GM18867 (cell line): ENCODE measurements at regions not wholly inside any gene's neighbourhood (a gene's known extent, or its start where the extent isn't known, plus 50 kb on each side); places are given as distances from the start of the nearest gene placed in this dataset.

Source experiments
- ATAC-seq: cut with Tn5 transposase; IDR thresholded peaks from one replicate; pipeline ENCODE4 v1.9.1; 2021; ENCODE audit warnings: mild to moderate bottlenecking, moderate library complexity; ENCODE audit not compliant: unreplicated experiment

DNA sequence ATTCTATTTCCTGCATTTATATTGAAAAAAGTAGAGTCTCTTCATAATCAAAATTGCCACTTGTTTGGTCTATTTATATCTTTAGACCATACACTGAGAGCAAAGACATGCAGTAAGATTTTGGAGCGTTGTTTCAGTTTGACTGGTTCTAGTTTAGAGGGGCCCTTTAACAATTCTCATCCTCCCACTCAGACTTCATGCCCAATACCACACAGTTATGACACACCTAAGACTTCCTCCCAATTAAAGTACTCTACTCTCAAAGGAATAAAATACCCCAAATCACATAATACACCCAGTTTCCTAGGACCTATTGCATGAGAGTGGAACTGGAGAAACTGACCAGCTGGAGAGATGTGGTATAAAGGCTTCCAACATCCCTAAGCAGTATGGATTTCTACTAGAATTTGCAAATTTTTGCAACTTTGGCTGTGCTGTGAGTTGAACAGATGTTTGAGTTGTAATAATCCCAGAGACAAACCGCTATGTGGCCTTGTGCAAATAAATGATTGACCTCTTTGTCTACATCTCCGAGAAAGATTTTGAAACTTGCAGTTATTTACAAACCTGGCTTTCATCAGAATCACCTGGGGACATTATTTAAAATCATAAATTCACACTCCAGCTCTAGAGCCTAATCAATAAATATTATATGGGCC is 170.0 kb upstream of the ROBO2 start:
- no peak for ATAC-seq

DNA sequence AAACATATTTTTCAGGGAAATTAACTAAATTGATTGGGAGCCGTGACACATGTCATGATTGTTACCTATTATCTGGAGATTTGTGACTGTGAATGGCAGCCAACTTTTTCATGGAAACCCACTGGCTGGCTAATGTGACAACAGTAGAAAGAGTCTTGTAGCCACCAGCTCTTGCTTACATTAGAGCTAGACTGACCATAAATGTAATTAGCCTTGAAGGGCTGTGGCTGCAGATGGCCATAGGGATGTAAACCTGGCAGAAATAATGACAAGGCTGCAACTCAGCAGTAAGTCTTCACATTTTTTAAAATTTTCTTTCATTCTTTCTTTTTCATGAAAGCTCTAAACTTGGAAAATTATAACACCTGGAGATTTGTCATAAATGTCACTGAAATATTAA is 168.2 kb upstream of the ROBO2 start:
- no peak for ATAC-seq

DNA sequence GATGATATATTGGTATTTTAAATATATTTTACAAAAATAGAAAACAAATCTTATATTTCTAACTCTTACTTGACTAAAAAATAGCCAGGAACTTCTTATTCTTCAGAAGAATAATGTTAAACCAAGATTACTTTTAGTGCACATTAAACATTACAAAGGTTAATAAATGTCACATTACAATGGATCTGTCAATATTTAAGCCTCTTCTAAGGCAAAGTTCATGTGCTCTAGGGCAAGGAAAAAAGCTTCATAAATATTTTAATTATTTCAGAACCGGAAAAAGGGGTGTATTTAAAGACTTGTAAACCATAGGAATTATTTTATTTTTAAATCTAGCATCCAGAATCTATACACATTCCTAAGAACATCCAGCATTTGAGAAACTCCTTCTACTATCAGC is 166.9 kb upstream of the ROBO2 start:
- ATAC-seq, result no peak

DNA sequence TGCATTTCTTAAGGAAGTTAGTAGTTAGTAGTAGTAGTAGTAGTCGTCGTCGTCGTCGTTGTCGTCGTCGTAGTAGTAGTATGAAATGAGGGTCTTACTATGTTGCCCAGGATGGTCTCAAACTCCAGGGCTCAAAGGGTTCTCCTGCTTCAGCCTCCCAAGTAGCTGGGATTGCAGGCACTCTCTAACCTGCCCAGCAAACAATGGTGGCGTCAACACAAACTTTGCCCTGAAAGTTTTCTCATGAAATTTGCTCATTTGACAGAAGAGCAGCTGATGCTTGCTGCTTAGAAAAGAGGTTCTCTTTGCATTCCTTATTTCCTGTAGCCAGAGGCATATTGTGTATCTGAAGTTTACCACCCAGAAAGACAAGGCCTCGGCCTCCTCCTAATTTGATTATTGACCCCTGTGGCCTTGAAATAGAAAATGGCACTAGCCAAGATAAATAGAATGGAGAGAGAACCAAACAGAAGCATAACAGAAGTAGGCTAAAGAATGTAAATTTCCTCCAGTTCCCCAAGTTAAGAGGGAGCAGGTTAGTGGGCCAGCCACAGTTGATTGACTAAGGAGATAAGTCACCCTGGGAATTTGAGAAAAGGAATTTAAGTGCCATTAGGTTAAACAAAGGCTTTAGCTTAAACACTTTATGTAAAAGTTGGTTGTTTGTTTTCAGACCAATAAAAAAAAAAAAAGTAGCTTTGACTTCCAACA is 166.2 kb upstream of the ROBO2 start:
- ATAC-seq, result no peak

DNA sequence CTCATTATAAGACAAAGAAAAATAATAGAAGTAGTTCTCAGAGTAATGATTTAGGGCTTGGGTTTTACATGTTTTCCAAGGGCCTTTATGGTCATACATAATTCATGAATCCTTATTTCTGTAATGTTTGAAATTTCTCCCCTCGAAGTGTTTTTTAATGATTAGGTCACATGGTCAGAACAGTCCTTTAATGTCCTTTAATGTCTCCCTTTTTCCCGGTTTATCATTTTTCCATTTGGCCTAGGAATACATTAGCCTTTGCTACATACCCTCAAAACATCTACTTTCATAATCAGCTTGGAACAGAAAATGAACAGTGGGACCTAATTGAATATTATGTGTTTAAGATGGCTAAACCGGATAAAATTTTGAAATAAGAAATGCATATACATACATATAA is 159.9 kb upstream of the ROBO2 start:
- no peak for ATAC-seq

DNA sequence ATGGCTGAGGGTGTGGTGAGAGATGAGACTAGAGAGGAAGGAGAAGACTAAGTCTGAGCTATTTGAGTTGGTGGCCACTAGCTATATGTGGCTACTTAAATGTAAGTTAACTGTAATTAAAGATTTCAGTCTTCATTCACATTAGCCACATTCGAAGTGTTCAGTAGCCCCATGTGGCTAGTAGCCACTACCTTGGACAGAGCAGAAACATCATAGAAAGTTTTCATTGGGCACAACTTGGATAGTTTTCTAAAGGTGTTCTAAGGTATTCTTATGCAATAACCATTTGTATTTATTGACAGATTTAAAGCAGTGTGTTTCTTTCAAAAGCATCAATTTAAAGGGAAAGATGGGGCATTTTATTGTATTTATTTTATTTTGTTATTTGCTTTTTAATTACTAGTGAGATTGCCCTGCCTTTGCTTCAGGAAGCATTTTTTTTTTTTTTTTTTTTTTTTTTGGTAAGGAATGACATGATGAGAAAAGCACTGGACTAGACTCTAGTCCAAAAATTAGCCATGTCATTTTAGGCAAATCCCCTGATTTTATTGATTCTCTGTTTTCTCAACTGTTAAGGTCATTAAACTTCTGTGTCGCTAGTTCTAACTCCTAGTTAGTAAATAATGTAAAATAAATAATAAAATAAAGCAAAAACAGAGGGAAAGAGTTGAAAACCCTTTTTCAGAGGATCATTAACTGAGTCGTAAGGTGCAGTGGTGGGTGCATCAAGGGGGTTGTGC is 153.0 kb upstream of the ROBO2 start:
- ATAC-seq, result no peak

DNA sequence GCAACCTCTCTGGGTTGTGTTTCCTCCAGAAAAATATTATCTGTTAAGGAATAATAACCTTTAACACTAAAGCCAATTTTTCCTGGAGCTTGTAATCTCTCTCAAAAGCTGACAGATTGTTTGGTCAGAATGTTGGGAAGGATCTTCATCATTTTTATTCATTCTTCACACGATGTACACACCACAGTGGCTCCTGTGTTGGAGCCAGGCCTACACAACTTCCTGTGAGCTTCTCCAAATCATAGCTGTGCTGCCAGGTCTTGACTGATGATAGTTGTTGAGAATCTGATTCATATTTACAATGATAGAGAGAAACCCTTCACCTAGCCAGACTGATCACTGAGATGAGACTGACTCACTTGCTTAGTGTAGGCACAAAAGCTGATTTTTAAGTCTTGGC is 151.0 kb upstream of the ROBO2 start:
- ATAC-seq, result no peak

DNA sequence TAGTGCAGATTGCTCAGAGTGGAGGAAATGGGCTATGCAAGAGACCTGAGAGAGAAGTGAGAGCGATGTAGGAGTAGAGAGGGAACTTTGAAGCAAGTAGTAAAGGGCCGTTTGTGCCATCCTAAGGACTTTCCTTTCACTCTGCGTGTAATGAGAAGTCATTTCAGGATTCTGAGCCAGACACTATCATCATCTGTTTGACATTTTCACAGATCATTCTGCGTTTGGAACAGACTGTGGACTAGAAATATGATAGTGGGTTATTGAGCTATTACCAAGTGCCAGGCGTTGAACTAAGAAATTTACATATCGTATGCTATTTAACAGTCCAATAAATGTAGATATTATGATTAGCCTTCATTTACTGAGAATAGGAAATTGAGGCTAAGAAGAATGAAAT is 150.0 kb upstream of the ROBO2 start:
- ATAC-seq, result no peak

DNA sequence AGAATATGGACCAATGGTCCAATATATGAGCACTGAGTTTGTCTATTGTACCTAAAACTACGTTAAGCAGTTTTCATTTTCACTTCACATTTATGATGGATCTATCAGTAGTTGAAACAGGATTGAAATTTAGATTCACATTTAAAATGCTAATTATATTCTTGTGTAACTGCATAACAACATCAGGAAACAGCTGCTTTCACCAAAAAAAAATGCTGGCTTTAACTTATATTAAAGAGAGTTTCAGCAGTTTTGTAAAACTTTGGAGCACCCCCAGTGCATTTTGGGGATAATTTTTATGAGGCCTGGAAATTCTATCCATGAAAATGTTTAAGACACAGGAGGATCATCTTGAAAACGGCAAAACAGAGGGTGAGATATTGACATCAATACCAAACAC is 142.8 kb upstream of the ROBO2 start:
- ATAC-seq, result no peak

DNA sequence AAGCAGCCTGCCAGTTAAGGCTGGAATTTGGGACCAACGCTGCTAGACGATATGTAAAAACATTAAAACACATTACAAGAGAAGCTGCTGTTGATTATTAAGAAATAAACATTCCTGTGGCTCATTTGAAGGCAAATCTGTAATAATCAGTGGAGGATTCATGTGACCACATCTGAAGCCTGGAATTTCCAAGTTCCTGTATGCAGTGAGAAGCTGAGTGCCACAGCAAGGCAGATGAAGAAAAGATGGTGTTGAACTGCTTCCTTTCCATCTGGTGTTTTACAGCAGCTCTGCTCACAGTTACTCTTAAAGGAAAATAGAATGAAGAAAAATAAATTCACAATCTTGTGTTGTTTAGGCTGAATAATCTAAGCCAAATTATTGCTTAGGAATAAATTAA is 139.3 kb upstream of the ROBO2 start:
- ATAC-seq, result no peak

DNA sequence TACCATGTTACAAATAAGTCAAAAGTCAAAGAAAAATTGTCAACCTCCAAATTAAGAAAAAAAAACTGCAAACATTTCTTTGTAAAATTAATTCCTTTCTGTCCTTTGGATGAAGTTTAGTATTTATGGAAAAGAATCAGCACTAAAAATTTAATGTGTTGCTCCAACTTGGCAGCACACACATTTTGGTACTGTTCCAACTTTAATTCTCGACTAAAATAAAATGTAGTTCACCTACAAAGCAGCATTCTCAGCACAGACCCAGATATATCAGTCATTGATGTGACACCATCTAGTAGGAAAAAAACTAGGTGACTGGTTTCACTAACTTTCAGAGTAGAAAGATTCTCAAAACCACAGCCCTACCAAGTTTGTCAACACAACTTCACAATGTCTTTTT is 131.7 kb upstream of the ROBO2 start:
- no peak for ATAC-seq

DNA sequence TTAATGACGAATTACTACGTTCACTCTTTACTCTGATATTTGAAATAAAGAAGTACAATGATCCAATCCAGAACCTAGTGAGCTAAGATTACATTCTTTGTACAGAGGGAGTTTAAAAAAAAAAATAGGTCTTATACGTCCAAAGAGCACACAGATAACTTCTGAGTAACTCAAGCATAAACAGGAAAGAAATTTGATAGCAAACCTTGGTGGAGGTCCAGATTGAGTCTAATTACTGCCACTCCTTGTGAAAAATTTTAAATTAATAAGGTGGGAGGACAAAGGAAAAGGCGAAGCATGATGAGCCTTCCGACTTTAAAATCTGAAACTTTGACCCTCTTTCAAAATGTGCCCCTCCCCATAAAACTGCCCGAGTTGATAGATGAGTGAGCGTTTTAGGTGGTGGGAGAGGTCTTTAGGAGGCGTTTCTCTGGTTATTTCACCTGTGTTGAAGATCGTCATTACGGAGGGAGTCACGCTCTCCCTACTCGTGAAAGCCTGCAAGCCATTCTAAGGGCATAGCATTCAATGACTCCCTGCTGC is 127.0 kb upstream of the ROBO2 start:
- ATAC-seq, result no peak

DNA sequence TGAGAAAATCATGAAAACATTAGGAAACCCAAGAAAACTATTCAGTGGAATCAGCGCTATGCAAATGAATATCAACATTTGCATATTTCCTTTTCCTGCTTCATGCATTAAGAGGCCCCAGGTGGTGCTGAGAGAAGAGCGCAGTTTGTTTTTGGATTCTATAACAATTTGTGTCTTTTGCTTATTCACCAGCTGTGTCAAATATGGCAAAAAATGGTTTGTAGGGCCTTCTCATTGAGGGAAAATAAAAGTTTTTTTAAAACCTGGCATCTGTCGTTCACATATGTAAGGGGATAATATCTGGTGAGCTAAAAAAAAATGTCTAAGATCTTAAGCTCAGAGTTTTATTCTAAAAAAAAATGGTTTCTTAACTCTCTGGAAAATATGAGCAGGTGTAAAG is 122.5 kb upstream of the ROBO2 start:
- no peak for ATAC-seq

DNA sequence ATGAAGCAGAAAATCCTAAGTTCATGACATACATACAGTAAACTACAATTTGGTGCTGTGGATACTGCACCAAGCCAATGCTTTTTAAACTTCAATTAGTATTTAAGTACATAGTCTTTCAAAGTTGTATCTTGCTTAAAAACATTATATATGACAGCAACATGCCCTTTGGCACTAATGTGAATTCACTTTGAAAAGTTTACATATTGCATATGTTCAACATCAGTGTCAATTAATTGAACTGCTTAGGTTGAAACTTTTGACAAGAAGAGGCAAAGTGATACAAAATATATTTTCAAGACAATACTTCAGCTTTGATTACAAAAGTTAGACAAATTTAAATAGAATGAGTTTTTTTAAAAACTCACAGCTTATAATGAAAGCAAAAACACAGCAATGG is 119.4 kb upstream of the ROBO2 start:
- no peak for ATAC-seq

DNA sequence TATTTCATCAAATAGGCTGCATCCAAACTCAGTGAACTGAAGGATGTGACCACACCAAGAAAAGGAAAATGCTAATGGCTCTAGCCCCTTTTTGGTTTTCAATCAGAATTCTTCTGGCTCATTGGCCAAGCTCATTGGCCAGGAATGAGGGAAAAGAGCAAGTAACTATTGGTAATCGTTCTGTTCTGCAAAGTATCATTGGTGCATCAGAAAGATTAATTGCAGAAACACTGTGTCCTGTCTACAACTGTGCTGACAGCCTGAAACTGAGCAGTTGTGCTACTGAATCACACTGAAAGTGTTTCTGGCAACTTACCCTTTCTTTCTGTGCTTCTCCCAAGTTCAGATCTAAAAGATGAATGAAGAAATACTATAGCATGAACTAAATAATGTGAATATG is 116.4 kb upstream of the ROBO2 start:
- no peak for ATAC-seq

DNA sequence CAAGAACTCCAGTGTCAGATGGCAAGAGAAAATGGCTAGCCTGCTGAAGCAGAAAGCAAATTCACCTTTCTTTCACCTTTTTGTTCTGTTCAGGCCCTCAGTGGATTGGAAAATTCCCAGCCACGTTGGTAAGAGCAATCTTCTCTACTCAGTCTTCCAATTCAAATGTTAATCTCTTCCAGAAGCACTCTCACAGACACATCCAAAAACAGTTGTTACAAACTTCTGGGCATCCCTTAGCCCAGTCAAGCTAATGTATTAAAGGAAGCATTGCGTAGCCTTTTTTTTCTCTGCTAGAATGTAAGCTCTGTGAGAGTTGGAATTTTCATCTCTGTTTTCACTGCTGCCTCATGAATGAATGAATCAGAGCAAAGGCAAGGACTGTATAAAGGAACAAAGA is 109.2 kb upstream of the ROBO2 start:
- ATAC-seq, result no peak

DNA sequence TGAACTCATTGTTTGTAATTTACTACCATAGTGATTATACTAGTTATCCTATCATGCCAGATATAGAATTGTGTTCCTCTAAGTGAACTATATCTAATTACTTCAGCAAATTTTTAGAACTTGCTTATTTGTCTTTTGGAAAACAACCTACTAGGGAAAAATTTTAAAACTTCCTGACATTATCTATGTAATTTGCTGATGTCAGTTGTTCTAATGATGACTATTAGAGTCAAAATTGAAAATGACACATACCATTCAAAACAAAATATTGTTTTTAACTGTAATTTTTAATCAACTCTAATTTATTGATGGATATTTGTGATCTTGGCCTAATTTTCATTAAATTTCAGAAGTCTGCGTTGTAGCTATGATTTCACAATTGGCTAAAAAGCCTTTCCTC is 106.7 kb upstream of the ROBO2 start:
- ATAC-seq, result no peak

DNA sequence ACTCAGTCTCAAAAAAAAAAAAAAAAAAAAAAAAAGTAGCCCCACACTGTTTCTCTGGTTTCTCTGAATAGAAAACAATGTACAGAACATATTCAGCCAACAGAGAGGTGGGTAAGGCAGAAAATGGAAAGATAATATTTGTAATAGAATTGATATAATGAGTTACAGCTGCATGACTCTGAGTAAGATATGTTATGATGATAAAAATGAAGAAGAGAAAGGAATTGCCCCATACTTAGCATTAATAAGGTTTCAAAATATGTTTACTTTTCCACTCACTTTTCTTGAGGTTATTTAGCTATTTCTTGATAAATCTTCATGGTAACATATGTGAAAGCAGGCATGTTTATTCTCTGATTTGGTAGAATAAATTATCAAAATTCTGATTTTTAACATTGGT is 100.9 kb upstream of the ROBO2 start:
- ATAC-seq, result no peak

DNA sequence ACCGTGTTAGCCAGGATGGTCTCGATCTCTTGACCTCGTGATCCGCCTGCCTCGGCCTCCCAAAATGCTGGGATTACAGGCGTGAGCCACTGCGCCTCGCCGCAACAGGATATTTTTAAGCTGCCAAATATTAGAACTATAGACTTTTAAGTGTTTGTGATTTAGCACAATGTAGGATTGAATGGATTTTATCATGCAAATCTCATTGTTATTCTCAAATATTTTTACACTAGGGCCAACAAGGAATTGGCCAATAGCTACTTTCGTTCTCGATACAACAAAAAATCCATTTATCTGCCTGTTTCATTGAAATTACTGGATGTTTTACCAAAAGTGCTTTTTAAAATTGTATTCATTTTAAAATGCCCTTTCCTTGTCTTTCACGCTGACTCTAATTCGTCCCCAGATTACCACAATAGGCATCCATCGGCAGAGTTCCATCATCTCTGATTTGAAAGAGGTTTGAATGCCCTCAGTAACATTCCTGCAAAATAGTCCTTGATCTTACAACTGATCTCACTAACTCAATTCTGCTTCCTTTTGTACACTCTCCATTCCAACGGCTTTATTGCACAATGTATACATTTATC is 99.6 kb upstream of the ROBO2 start:
- ATAC-seq, result no peak

DNA sequence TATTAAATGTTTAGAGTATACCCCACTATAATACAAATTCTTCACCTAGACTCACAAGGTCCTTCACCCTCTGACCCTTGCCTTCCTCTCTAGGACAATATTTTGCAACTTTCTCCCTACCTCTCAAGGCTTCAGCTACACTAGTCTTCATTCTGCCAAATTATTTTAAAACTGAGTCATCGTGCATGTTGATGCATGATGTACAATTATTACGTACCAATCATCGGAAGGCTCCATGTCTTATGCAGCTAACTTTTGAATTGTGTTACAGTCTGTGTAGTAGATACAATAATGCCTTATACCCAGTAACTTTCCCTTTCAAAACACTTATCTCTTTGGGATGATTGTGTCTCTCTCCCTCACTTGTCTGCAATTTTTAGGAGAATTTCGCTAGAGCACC is 98.5 kb upstream of the ROBO2 start:
- no peak for ATAC-seq

DNA sequence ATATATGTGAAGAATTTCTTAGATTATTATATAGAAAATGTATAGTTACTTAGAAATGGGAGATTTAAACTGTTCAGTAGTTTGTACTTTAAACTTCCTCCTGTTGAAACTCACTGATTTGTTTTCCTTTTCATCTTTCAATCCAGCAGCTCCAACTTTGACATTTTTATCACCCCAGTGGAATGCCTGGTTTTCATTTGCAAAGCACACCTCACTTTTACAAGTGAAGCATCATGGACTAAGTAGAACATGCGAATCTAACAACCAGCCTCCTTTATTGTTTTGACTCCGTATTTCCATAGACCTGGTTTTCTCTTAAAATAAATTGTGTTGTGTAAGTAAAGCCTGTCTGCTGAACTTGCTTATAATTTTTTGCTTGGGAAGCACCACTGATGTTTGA is 97.8 kb upstream of the ROBO2 start:
- no peak for ATAC-seq

DNA sequence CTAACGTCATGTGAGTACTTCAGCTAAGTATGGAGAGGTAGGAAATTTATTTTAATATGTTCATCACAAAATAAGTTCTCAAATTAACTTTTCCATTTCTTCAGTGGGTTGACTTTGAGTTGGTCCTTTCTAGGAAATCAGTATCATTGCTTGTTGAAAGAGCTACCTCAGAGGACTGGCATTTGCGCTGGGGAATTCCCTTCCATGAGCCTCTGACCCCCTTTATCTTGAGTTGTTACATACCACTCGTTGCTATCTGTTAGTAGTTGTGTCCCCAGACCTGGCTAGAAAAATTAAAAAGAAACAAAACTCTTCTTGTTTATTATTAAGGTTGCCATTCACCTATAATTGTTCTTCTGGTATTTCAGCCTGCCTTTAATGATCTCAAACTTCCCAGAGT is 96.8 kb upstream of the ROBO2 start:
- ATAC-seq, result no peak
